Progenitor cell of endocrine pancreas (in vitro differentiated cells): ENCODE measurements at regions not wholly inside any gene's neighbourhood (a gene's known extent, or its start where the extent isn't known, plus 50 kb on each side); places are given as distances from the start of the nearest gene placed in this dataset.

Experiments
- DNase-seq: peaks from one replicate; pipeline ENCODE4 v3.0.0; 2021; ENCODE audit warnings: low spot score; ENCODE audit not compliant: unreplicated experiment
- H3K27ac Mint-ChIP-seq: 2 replicates; pipeline ENCODE4 v1.8.0; 2021; ENCODE audit warnings: mild to moderate bottlenecking, moderate library complexity, mixed read lengths
- H3K27me3 Mint-ChIP-seq: 2 replicates; pipeline ENCODE4 v1.8.0; 2021; ENCODE audit warnings: mixed read lengths
- H3K36me3 Mint-ChIP-seq: 2 replicates; pipeline ENCODE4 v1.8.0; 2022; ENCODE audit warnings: mixed read lengths; ENCODE audit not compliant: insufficient read depth
- H3K4me1 Mint-ChIP-seq: 2 replicates; pipeline ENCODE4 v1.8.0; 2021; ENCODE audit warnings: low read depth, mixed read lengths
- H3K4me3 Mint-ChIP-seq: 2 replicates; pipeline ENCODE4 v1.8.0; 2021; ENCODE audit warnings: low read depth, mild to moderate bottlenecking, moderate library complexity, mixed read lengths
- H3K9me3 Mint-ChIP-seq: 2 replicates; pipeline ENCODE4 v1.8.0; 2021; ENCODE audit warnings: low read depth, mixed read lengths
- TF ChIP-seq, protein P1 (sequence below): fragments of 200-600 bp; sonication (generic); IDR thresholded peaks from one replicate; pipeline ENCODE4 v1.5.0; 2021; ENCODE audit warnings: antibody characterized with exemption, mild to moderate bottlenecking; ENCODE audit not compliant: unreplicated experiment

GRCh38 chr16:65867276-65867960, 499.1 kb upstream of the CDH5 start:
- TF ChIP-seq, protein P1, sequence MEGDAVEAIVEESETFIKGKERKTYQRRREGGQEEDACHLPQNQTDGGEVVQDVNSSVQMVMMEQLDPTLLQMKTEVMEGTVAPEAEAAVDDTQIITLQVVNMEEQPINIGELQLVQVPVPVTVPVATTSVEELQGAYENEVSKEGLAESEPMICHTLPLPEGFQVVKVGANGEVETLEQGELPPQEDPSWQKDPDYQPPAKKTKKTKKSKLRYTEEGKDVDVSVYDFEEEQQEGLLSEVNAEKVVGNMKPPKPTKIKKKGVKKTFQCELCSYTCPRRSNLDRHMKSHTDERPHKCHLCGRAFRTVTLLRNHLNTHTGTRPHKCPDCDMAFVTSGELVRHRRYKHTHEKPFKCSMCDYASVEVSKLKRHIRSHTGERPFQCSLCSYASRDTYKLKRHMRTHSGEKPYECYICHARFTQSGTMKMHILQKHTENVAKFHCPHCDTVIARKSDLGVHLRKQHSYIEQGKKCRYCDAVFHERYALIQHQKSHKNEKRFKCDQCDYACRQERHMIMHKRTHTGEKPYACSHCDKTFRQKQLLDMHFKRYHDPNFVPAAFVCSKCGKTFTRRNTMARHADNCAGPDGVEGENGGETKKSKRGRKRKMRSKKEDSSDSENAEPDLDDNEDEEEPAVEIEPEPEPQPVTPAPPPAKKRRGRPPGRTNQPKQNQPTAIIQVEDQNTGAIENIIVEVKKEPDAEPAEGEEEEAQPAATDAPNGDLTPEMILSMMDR, result no peak
- no peaks in the 10 kb centered on the region for H3K4me1 Mint-ChIP-seq
- H3K4me3 Mint-ChIP-seq, result no peak overlapping the region
- H3K36me3 Mint-ChIP-seq, result no peaks in the 10 kb centered on the region
- no peak for DNase-seq
- H3K27me3 Mint-ChIP-seq, result peaks cover 13% of the 10 kb centered on the region
- H3K9me3 Mint-ChIP-seq, result peaks cover 13% of the 10 kb centered on the region
- H3K27ac Mint-ChIP-seq, result no peak overlapping the region

GRCh38 chr16:65863236-65863635, 503.3 kb upstream of the CDH5 start:
- no peaks in the 10 kb centered on the region for H3K36me3 Mint-ChIP-seq
- H3K4me1 Mint-ChIP-seq, result no peaks in the 10 kb centered on the region
- H3K9me3 Mint-ChIP-seq, result peaks cover 13% of the 10 kb centered on the region
- H3K27ac Mint-ChIP-seq, result no peak overlapping the region
- TF ChIP-seq, protein P1, result no peak
- no peak for DNase-seq
- no peak overlapping the region for H3K4me3 Mint-ChIP-seq
- peaks cover 9% of the 10 kb centered on the region for H3K27me3 Mint-ChIP-seq

DNA sequence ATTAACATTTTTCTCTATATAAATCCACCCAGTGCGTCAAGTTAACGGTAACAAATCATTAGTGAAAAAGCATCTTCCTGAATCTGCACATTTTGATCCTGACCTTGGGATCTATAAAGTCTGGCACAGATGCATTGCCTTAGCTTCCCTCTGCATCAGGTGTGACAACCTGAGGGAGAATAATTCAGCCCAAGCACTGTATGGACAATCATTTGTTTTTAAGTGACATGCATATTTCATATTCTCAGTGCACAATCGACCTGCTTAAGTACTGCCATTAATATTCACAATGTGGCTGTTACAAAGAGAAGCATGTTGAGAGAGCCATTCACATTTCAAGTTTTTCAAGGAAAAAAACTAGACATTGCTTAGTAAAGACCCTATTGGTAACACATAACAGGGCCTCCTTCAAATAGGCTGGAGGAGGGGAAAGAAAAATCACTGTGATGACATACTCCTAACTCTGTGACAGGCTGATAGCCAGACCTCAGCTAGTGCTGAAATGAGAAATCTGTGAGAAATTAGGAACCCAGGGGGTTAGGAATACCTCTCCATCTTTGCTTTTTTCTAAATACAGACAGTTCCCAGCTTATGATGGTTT, 505.3 kb upstream of the CDH5 start:
- TF ChIP-seq, protein P1, result no peak
- Mint-ChIP-seq H3K9me3 (peaks cover 13% of the 10 kb centered on the region), H3K4me1 (no peaks in the 10 kb centered on the region), H3K4me3 (no peak overlapping the region), H3K27ac (no peak overlapping the region), H3K36me3 (no peaks in the 10 kb centered on the region), H3K27me3 (no peaks in the 10 kb centered on the region)
- no peak for DNase-seq

DNA sequence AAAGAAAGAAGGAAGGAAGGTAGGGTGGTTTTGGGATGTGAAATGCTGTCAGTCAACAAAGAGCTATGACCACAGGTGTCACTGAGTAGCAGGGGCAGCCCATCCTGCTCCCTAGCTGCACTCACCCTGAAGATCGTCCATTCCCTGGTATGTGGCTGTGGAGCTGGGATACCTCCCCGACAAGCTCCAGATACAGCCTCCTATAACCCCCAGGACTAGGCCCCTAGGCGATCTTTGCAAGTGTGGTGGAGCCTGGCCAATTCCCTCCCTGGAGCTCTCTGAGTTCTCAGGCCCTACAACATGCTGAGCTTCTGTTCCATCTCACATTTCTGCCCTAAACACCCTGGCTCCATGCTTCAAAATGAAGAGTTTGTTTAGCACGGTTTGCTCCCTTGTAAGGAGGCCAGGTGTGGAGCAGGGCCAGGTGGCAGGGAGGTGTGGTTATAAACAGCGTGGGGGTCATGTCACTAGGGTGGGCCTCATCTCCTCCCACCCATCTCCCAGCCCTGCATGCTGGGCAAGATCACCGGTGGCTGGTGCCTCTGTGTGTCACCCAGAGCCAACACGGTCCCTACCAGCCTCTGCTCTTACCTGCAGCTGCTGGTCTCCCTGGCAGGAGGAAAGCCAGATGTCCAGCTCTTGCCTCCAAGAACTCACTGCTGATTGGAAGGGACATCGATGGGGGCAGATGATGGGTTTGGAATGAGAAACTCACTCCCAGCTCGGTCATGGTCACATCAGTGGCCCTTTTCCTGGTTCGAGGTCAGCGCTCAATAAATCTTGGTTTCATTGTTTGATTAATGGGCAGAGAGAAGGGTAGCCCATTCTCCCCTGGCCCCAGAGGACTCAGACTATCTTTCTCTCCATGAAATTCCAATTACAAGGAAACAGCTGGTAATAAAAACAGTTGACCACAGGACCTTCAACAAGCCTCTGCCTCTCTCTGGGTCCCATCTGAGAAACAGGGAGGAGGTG, 511.0 kb upstream of the CDH5 start:
- Mint-ChIP-seq H3K4me3 (no peak overlapping the region), H3K4me1 (no peaks in the 10 kb centered on the region), H3K27ac (no peak overlapping the region), H3K36me3 (no peaks in the 10 kb centered on the region), H3K27me3 (no peaks in the 10 kb centered on the region), H3K9me3 (peaks cover 7% of the 10 kb centered on the region)
- no peak for DNase-seq
- TF ChIP-seq, protein P1, result no peak

- Mint-ChIP-seq H3K27ac (no peak overlapping the region), H3K9me3 (no peaks in the 10 kb centered on the region), H3K27me3 (peaks cover 11% of the 10 kb centered on the region), H3K36me3 (no peaks in the 10 kb centered on the region), H3K4me3 (no peak overlapping the region), H3K4me1 (no peaks in the 10 kb centered on the region)
- no peak for DNase-seq
- TF ChIP-seq, protein P1, result no peak
Measured at GRCh38 chr16:65846210-65846602, 520.3 kb upstream of the CDH5 start.
